ENCODE measurements at regions not wholly inside any gene's neighbourhood (a gene's known extent, or its start where the extent isn't known, plus 50 kb on each side); places are given as distances from the start of the nearest gene placed in this dataset.

DNA sequence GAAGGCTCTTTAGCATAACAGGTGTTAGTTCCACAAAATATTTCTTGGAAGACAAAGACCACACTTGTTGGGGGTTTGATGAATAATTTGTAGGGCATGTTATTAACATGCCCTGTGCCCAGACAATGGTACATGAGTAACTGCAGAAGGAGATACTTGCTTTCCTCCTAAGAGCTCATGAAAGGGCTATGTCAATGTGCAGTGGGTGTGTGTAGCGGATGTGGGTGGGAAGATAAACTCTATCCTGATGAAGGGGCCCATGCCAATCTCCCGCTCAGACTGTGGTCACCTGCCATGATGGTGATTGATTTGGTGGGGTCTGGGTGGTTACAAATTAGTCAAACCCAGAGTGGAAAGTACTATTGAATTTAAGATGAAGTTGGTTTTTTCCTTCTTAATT, 69.8 kb upstream of the DNAH14 start:
- TF ChIP-seq CTCF (IDR thresholded peaks at IDR 0.05; ENCODE audit: control insufficient read depth, extremely low read depth, insufficient read depth), result no peak
- DNase-seq (ENCODE audit: low read depth), result no peak
- no peak overlapping the region for H3K4me3 ChIP-seq (ENCODE audit: low read depth, low read length)

- no peak overlapping the region for H3K4me3 ChIP-seq (ENCODE audit: low read depth, low read length)
- no peak for DNase-seq (ENCODE audit: low read depth)
- no peak for TF ChIP-seq CTCF (IDR thresholded peaks at IDR 0.05; ENCODE audit: control insufficient read depth, extremely low read depth, insufficient read depth)
Measured at GRCh38 chr1:224860488-224861338, 68.8 kb upstream of the DNAH14 start.

- H3K4me3 ChIP-seq (ENCODE audit: low read depth, low read length), result no peak overlapping the region
- no peak for TF ChIP-seq CTCF (IDR thresholded peaks at IDR 0.05; ENCODE audit: control insufficient read depth, extremely low read depth, insufficient read depth)
- DNase-seq (ENCODE audit: low read depth), result no peak
Measured at GRCh38 chr1:224861339-224861716, 68.1 kb upstream of the DNAH14 start.

DNA sequence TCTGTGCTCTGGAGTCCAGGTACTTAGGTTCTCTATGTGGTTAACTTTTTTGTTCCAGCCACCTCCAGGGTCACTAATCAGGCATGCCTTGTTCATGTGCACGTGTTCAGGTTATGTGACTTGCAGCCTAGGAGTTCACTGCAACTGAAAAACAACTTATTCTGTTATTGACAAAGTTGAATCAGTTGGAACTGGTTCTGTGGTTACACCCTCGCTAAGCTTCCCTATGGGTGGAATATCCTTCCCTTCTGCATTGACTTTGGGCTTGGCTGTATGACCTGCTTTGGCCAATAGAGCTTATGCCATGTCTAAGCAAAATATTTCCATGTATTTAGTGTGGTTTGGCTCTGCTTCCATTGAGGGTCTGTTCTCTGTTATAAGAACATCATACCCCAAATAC, 66.0 kb upstream of the DNAH14 start:
- no peak for TF ChIP-seq CTCF (IDR thresholded peaks at IDR 0.05; ENCODE audit: control insufficient read depth, extremely low read depth, insufficient read depth)
- no peak overlapping the region for H3K4me3 ChIP-seq (ENCODE audit: low read depth, low read length)
- no peak for DNase-seq (ENCODE audit: low read depth)

DNA sequence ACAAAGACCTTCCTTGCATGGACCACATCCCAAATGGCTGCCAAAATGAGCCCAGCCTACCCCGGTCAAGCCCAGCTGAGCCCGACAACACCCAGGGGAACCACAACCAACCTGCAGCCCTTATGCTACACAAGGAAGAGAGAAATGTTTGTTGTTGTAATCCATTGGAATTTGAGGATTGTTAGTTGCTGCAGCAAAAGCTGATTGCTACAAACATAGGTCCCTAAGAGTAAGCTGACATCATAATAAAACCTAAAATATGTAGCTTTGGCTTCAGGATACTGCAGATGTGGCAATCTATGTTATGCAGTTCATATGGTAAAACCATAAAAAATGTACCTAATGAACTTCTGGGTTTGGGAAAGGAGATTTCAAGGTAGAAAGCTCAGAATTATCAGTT, 65.5 kb upstream of the DNAH14 start:
- H3K4me3 ChIP-seq (ENCODE audit: low read depth, low read length), result no peak overlapping the region
- no peak for DNase-seq (ENCODE audit: low read depth)
- TF ChIP-seq CTCF (IDR thresholded peaks at IDR 0.05; ENCODE audit: control insufficient read depth, extremely low read depth, insufficient read depth), result no peak

- no peak for TF ChIP-seq CTCF (IDR thresholded peaks at IDR 0.05; ENCODE audit: control insufficient read depth, extremely low read depth, insufficient read depth)
- DNase-seq (ENCODE audit: low read depth), result no peak
- no peak overlapping the region for H3K4me3 ChIP-seq (ENCODE audit: low read depth, low read length)
Measured at GRCh38 chr1:224865510-224865909, 64.0 kb upstream of the DNAH14 start.

DNA sequence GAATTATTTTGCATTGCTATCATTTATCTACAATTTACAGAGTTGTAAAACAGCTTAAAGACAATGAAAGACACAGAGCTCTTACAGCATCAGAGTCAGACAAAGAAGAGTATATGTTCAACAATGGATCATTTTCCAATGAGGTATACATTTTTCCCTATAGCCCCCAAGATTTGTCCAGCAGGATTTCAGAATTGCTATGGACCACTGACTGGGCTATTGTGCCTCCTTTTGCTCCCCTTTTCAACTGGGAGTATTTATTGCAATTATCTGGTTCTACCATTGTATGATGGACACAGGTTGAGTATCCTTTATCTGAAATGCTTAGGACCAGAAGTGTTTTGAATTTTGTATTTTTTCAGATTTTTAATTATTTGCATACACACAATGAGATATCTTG, 62.5 kb upstream of the DNAH14 start:
- DNase-seq (ENCODE audit: low read depth), result no peak
- TF ChIP-seq CTCF (IDR thresholded peaks at IDR 0.05; ENCODE audit: control insufficient read depth, extremely low read depth, insufficient read depth), result no peak

More for the DNA sequence above, 62.5 kb upstream of the DNAH14 start:
- H3K4me3 ChIP-seq (ENCODE audit: low read depth, low read length), result no peak overlapping the region

All from LNCaP clone FGC (cell line).